ENCODE measurements at regions not wholly inside any gene's neighbourhood (a gene's known extent, or its start where the extent isn't known, plus 50 kb on each side); places are given as distances from the start of the nearest gene placed in this dataset.

DNA sequence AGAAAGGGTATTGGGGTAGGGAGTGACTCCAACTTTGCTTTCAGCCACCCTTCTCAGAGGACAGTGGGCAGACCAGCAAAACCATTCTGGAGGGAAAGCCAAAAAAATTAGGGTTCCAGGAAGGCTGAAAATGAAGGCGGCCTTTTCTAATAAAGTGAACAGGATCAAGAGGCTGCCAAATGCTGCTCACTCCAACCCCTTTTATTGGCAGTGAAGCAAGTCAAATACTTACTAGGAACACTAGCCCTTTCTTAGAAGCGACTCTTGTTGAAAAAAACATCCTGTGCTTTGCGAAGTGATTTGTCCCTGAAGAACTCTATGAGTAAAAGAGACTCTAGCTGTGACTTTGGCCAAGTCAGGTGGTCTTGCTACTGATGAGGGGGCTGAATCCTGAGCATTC, 83.6 kb upstream of the CYP1B1 start:
- TF ChIP-seq POLR2A (IDR thresholded peaks at IDR 0.05; ENCODE audit: low read length): no peak
- no peak for TF ChIP-seq GATA1 (IDR thresholded peaks at IDR 0.05; ENCODE audit: low read depth, low read length)

Data from erythroblast (primary cell).